Esophagus muscularis mucosa (tissue), 4 donors: ENCODE measurements at regions not wholly inside any gene's neighbourhood (a gene's known extent, or its start where the extent isn't known, plus 50 kb on each side); places are given as distances from the start of the nearest gene placed in this dataset.

Experiments
- DNase-seq: peaks from one replicate; pipeline ENCODE4 v3.0.0-alpha.2; 2017; ENCODE audit errors: extremely low spot score
- H3K27ac ChIP-seq, 4 donors: fragments of 200-600 bp; sonication (generic); replicated peaks in 1 of 4; 1 replicate in 3 of 4; 2 replicates in 1 of 4; pipeline ENCODE4 v1.5.1; 2016 to 2019; ENCODE audit warnings: mild to moderate bottlenecking in 1 of 4
- H3K27me3 ChIP-seq, 4 donors: fragments of 200-600 bp; sonication (generic); one replicate each; pipeline versions ENCODE4 v1.5.1 to v1.6.0; 2016 to 2019
- H3K36me3 ChIP-seq, 4 donors: fragments of 200-600 bp; sonication (generic); one replicate each; pipeline ENCODE4 v1.5.1; 2016 to 2019
- H3K4me1 ChIP-seq, 4 donors: fragments of 200-600 bp; sonication (generic); one replicate each; pipeline ENCODE4 v1.5.1; 2016 to 2019
- H3K4me3 ChIP-seq, 4 donors: fragments of 200-600 bp; sonication (generic); 1 replicate in 2 of 4; 2 replicates in 2 of 4; pipeline ENCODE4 v1.5.1; 2016 to 2019; ENCODE audit warnings: mild to moderate bottlenecking in 4 of 4, moderate library complexity in 1 of 4
- H3K9me3 ChIP-seq, 4 donors: fragments of 200-600 bp; sonication (generic); 1 replicate in 3 of 4; 2 replicates in 1 of 4; pipeline ENCODE4 v1.5.1; 2016 to 2019
- EP300 ChIP-seq: sonication (generic); formaldehyde crosslinking; IDR thresholded peaks from one replicate; pipeline ENCODE4 v1.6.1; 2017; ENCODE audit warnings: antibody characterized with exemption
- POLR2A ChIP-seq: fragments of 450-650 bp; IDR thresholded peaks from one replicate; pipeline ENCODE4 v1.6.1; 2017; ENCODE audit warnings: antibody characterized with exemption, moderate library complexity, mild to moderate bottlenecking, low read depth
- POLR2AphosphoS5 ChIP-seq, 2 donors: sonication (generic); formaldehyde crosslinking; IDR thresholded peaks; one replicate each; pipeline ENCODE4 v1.6.1; 2017; ENCODE audit warnings: antibody characterized with exemption in 2 of 2
- WGBS: methylation state at CpG from one replicate; pipeline ENCODE4 v1.1.5; 2018; 5-methylcytosine and 5-hydroxymethylcytosine counted together
- intact Hi-C: fragments of 100-400 bp; cut with DNase I; formaldehyde crosslinking; loops from one replicate; pipeline ENCODE4 v1.15.1; 2023
- TF ChIP-seq, protein P1 (sequence below), 3 experiments: fragments of 200-600 bp in 2 of 3; fragments of 450-650 bp in 1 of 3; sonication (generic) in 2 of 3; IDR thresholded peaks; one replicate each; pipeline ENCODE4 v1.5.1; 2017 to 2019; ENCODE audit warnings: antibody characterized with exemption in 3 of 3, mild to moderate bottlenecking in 2 of 3, moderate library complexity in 1 of 3

DNA sequence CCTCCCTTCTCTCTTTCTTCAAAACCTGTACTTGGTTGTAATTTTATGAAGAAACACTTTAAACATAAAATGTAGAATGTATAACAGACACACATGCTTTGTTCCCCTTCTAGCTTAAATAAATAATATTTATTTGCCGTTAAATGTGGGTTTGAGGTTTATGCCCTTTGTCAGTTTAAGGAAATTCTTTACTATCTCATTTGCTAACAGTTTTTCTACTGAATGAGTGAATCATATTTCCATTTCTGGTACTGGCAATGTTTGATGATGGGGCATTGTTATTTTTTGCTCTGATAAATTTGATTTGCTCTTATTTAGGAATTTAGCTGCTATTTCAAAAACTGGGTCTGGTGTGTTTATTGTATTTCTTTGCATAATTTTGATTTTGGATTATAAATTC, 555.6 kb downstream of the CCDC85A start:
- intact Hi-C loops = no loop called here
- 71% methylated on average over 1 of the region's 1 CpG for WGBS
- TF ChIP-seq POLR2A (no peak), POLR2AphosphoS5 (IDR thresholded peaks at IDR 0.05) (no peak), EP300 (no peak)
- TF ChIP-seq, protein P1, sequence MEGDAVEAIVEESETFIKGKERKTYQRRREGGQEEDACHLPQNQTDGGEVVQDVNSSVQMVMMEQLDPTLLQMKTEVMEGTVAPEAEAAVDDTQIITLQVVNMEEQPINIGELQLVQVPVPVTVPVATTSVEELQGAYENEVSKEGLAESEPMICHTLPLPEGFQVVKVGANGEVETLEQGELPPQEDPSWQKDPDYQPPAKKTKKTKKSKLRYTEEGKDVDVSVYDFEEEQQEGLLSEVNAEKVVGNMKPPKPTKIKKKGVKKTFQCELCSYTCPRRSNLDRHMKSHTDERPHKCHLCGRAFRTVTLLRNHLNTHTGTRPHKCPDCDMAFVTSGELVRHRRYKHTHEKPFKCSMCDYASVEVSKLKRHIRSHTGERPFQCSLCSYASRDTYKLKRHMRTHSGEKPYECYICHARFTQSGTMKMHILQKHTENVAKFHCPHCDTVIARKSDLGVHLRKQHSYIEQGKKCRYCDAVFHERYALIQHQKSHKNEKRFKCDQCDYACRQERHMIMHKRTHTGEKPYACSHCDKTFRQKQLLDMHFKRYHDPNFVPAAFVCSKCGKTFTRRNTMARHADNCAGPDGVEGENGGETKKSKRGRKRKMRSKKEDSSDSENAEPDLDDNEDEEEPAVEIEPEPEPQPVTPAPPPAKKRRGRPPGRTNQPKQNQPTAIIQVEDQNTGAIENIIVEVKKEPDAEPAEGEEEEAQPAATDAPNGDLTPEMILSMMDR (IDR thresholded peaks at IDR 0.05) = no peak

DNA sequence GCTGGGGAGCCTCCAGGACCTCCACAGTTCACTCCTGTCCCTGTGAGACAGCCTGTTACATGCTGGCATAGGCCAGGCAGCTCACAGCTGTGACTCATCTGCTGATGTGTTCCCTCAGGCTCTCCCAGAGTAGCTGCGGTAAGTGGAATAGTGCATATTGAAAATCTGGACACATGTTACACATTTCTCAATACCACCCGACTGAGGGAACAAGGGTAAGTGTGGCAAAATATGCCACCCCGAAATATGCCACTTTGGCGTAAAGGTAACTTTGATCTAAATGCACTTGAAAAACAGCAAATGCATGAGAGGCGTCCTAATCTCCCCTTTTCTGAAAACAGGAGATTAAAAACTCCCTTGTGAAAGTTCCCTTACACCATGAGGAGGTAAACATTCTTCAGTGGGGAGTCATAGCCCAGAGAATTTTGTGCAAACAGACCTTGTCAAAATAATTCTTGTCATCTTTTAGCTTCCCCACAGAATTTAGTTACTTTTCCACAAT, 557.9 kb downstream of the CCDC85A start:
- Histone ChIP-seq H3K27ac (no peak overlapping the region), H3K36me3 (no peaks in the 10 kb centered on the region), H3K4me1 (no peaks in the 10 kb centered on the region), H3K4me3 (no peak overlapping the region), H3K9me3 (no peaks in the 10 kb centered on the region), H3K27me3 (no peaks in the 10 kb centered on the region)
- WGBS = 52% methylated on average over 5 of the region's 5 CpGs
- DNase-seq = no peak
- TF ChIP-seq, protein P1 (IDR thresholded peaks at IDR 0.05) = no peak
- no peak for TF ChIP-seq POLR2AphosphoS5 (IDR thresholded peaks at IDR 0.05)
- no peak for TF ChIP-seq EP300
- no peak for TF ChIP-seq POLR2A
- intact Hi-C loops = loop anchor here (10.0 kb wide), 1 partner anchor 557 kb away; the partner anchor contains the start of gene CCDC85A

More for the DNA sequence above, 555.6 kb downstream of the CCDC85A start:
- Histone ChIP-seq H3K27me3 (no peaks in the 10 kb centered on the region), H3K9me3 (peaks cover 0 to 5% (median 0%) of the 10 kb centered on the region in 4 donors), H3K4me3 (no peak overlapping the region), H3K27ac (no peak overlapping the region), H3K4me1 (no peaks in the 10 kb centered on the region), H3K36me3 (no peaks in the 10 kb centered on the region)
- DNase-seq = no peak

DNA sequence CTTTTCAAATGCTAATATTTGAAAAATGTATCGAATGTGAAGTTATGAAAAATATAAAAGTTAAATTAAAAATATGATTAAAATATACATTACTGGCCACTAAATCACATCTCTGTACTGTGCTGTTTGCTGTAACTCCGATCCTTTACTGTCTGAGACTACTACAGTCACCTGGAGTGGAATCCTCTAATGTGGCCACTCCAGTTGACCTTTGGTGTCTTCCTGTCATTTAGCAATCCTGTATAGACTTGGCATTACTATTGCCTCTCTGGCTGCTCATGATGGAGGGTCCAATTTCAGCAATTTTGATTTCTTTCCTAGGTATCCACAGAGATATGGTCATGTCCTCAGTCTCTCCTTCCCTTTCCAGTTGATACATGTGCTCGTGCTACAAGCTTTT, 560.0 kb downstream of the CCDC85A start:
- DNase-seq = no peak
- Histone ChIP-seq H3K9me3 (no peaks in the 10 kb centered on the region), H3K4me1 (no peaks in the 10 kb centered on the region), H3K36me3 (no peaks in the 10 kb centered on the region), H3K27ac (no peak overlapping the region), H3K27me3 (no peaks in the 10 kb centered on the region), H3K4me3 (no peak overlapping the region)
- TF ChIP-seq, protein P1 (IDR thresholded peaks at IDR 0.05) = no peak
- no peak for TF ChIP-seq POLR2A
- TF ChIP-seq POLR2AphosphoS5 (IDR thresholded peaks at IDR 0.05) = no peak
- TF ChIP-seq EP300 = no peak
- WGBS = 89% methylated on average over 3 of the region's 3 CpGs
- intact Hi-C loops = loop anchor here (10.0 kb wide), 1 partner anchor 559 kb away; the partner anchor contains the start of gene CCDC85A

DNA sequence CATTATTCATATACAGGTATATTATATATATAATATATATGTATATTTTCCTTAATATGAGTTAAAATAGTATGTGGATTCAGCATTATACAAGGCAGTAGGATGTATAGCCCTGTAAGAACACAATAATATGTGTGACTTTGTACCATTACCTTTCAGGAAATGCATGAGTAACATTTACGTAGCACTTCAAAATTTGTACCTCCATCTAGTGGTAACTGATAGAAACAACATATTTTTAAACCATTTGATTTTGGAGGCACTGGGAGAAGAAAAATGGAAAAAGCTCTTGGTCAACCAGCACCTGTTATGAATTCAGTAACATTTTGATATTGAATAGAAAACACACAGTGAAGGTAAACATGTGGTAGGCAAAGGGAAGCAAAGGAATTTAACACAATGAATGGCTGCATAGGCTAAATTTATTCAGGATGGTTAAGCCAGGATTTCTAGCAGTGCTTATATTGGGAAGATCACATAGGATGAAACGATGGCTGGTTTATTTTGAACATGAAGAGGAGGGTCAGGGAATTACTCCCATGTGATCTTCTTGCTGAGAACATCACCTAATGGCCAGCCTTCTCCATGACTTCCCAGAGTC, 565.5 kb downstream of the CCDC85A start:
- Histone ChIP-seq H3K4me3 (no peak overlapping the region), H3K27me3 (no peaks in the 10 kb centered on the region), H3K27ac (no peak overlapping the region), H3K36me3 (no peaks in the 10 kb centered on the region), H3K9me3 (no peaks in the 10 kb centered on the region), H3K4me1 (no peaks in the 10 kb centered on the region)
- TF ChIP-seq, protein P1 (IDR thresholded peaks at IDR 0.05) = peak in 2 of 3 experiments; percentile 24 to 40
- no peak for TF ChIP-seq POLR2AphosphoS5 (IDR thresholded peaks at IDR 0.05)
- no peak for TF ChIP-seq EP300
- DNase-seq = no peak
- WGBS = 30% methylated on average over 2 of the region's 2 CpGs
- intact Hi-C loops = loop anchor here (10.0 kb wide), 1 partner anchor 564 kb away; the partner anchor contains the start of gene CCDC85A

DNA sequence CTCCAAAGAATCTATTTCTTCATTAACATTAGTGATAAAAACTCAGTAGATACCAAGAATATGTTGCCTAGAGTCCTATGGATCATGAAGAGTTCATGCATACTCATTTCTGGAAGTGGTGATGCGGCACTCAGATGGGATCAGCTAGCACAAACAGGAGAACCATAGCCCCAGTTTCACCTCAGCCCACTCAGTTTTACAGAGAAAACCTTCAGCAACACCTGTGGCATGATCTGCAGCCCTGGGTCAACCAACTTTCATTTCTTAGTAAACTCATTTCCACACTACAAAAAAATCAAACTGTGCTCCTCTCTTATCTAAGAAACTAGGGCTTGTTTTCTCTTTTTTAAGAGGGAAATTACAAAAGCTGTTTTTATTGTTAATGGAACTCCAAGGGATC, 569.4 kb downstream of the CCDC85A start:
- no peaks in the 10 kb centered on the region for H3K9me3 ChIP-seq
- 92% methylated on average over 1 of the region's 1 CpG for WGBS
- no peaks in the 10 kb centered on the region for H3K36me3 ChIP-seq
- no peaks in the 10 kb centered on the region for H3K27me3 ChIP-seq
- TF ChIP-seq POLR2A (no peak), POLR2AphosphoS5 (IDR thresholded peaks at IDR 0.05) (no peak), EP300 (no peak)
- TF ChIP-seq, protein P1 (IDR thresholded peaks at IDR 0.05) = no peak
- no peaks in the 10 kb centered on the region for H3K4me1 ChIP-seq
- no peak for DNase-seq
- intact Hi-C loops = no loop called here
- no peak overlapping the region for H3K27ac ChIP-seq
- H3K4me3 ChIP-seq = no peak overlapping the region
